HG03432 (cell line): ENCODE measurements at regions not wholly inside any gene's neighbourhood (a gene's known extent, or its start where the extent isn't known, plus 50 kb on each side); places are given as distances from the start of the nearest gene placed in this dataset.
"Not testable (repeated sequence)": the region's sequence is repeated elsewhere in the genome, so short reads cannot be mapped to it uniquely, and the experiment has no call there.

Experiments
- ATAC-seq: cut with Tn5 transposase; IDR thresholded peaks from one replicate; pipeline ENCODE4 v1.9.1; 2021; ENCODE audit warnings: mild to moderate bottlenecking, moderate library complexity; ENCODE audit not compliant: unreplicated experiment

- peak; percentile 63 for ATAC-seq
Observed at GRCh38 chr6:94953867-94954631, 623.3 kb upstream of the MANEA start.

GRCh38 chr6:94955156-94955555 lies 622.2 kb upstream of the MANEA start:
- ATAC-seq: no peak

GRCh38 chr6:94956910-94957309 lies 620.4 kb upstream of the MANEA start:
- ATAC-seq: no peak

- not testable (repeated sequence) for ATAC-seq
Observed at GRCh38 chr6:94964703-94965102, 612.6 kb upstream of the MANEA start.

DNA sequence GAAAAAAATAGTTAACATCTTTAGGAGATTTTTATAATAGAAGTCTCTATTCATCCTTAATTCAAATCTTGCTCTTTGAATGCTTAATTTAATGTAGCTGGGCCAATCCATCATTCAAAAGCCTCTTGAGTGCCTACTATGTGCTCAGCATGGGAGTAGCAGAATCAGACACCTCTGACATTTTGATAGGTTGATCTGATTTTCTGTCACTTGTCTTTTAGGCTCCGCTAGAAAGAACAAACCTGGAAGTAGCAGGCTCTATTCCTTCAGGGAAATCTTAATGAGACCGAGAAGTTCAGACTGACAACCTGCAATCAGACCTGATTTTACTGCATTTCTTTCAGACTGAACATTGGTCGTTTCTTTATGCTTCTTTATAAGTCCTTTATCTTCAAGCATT lies 588.6 kb upstream of the MANEA start:
- no peak for ATAC-seq

DNA sequence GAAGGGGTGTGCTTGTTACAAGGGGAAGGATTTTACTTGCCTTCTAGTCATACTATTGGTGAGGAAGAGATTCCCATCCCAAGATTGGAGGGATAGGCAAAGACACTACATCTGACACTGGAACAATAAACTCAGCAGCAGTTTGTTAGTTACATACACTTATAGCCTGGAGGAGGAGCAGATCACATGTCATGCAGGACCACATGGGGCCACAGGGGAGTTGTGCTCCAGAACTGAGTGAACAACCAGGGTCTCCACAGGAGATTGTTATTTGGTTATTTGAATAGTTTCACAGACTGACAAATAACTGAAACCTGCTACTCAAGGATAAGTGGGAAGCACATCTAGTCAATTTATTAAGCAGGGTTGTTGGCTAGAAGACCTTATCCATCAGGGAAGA lies 559.4 kb upstream of the MANEA start:
- ATAC-seq: no peak
